ENCODE measurements at regions not wholly inside any gene's neighbourhood (a gene's known extent, or its start where the extent isn't known, plus 50 kb on each side); places are given as distances from the start of the nearest gene placed in this dataset.
"Not testable (repeated sequence)": the region's sequence is repeated elsewhere in the genome, so short reads cannot be mapped to it uniquely, and the experiment has no call there.

GRCh38 chr4:38469410-38469809, 194.6 kb upstream of the KLF3 start:
- no peak for DNase-seq (ENCODE audit: low read depth)

- no peak for DNase-seq (ENCODE audit: low read depth)
Measured at GRCh38 chr4:38470735-38471262, 193.2 kb upstream of the KLF3 start.

GRCh38 chr4:38482696-38483095, 181.3 kb upstream of the KLF3 start:
- DNase-seq (ENCODE audit: low read depth), result no peak

- DNase-seq (ENCODE audit: low read depth), result not testable (repeated sequence)
Measured at GRCh38 chr4:38483628-38484027, 180.4 kb upstream of the KLF3 start.

- DNase-seq (ENCODE audit: low read depth), result no peak
Measured at GRCh38 chr4:38489011-38489861, 174.8 kb upstream of the KLF3 start.

- DNase-seq (ENCODE audit: low read depth), result no peak
Measured at GRCh38 chr4:38489924-38490639, 173.9 kb upstream of the KLF3 start.

GRCh38 chr4:38490753-38491446, 173.1 kb upstream of the KLF3 start:
- DNase-seq (ENCODE audit: low read depth), result no peak

- no peak for DNase-seq (ENCODE audit: low read depth)
Measured at GRCh38 chr4:38491854-38492478, 172.0 kb upstream of the KLF3 start.

GRCh38 chr4:38493066-38493465, 170.9 kb upstream of the KLF3 start:
- no peak for DNase-seq (ENCODE audit: low read depth)

- no peak for DNase-seq (ENCODE audit: low read depth)
Measured at GRCh38 chr4:38495446-38495845, 168.6 kb upstream of the KLF3 start.

GRCh38 chr4:38497121-38497520, 166.9 kb upstream of the KLF3 start:
- no peak for DNase-seq (ENCODE audit: low read depth)

GRCh38 chr4:38499101-38499500, 164.9 kb upstream of the KLF3 start:
- no peak for DNase-seq (ENCODE audit: low read depth)

GRCh38 chr4:38500433-38500832, 163.6 kb upstream of the KLF3 start:
- DNase-seq (ENCODE audit: low read depth), result no peak

- no peak for DNase-seq (ENCODE audit: low read depth)
Measured at GRCh38 chr4:38501698-38502097, 162.3 kb upstream of the KLF3 start.

GRCh38 chr4:38503689-38504395, 160.2 kb upstream of the KLF3 start:
- no peak for DNase-seq (ENCODE audit: low read depth)

- DNase-seq (ENCODE audit: low read depth), result no peak
Measured at GRCh38 chr4:38504396-38504715, 159.6 kb upstream of the KLF3 start.

- DNase-seq (ENCODE audit: low read depth), result no peak
Measured at GRCh38 chr4:38509551-38509950, 154.4 kb upstream of the KLF3 start.

- DNase-seq (ENCODE audit: low read depth), result no peak
Measured at GRCh38 chr4:38510201-38510600, 153.8 kb upstream of the KLF3 start.

GRCh38 chr4:38511702-38512101, 152.3 kb upstream of the KLF3 start:
- DNase-seq (ENCODE audit: low read depth), result no peak

GRCh38 chr4:38512840-38513239, 151.2 kb upstream of the KLF3 start:
- DNase-seq (ENCODE audit: low read depth), result no peak

GRCh38 chr4:38514465-38515146, 149.4 kb upstream of the KLF3 start:
- no peak for DNase-seq (ENCODE audit: low read depth)

All from stimulated activated CD8-positive, alpha-beta memory T cell treated with anti-CD3 and anti-CD28 coated beads, Interleukin-15, amount 100 ng/mL, for 24 hours (primary cell).